NCI-H2029 treated with DMSO at 0.1 percent for 48 hours (cell line): ENCODE measurements at regions not wholly inside any gene's neighbourhood (a gene's known extent, or its start where the extent isn't known, plus 50 kb on each side); places are given as distances from the start of the nearest gene placed in this dataset.

Experiments used
- DNase-seq: peaks from one replicate; lab custom pipeline; 2025; lab: John Stamatoyannopoulos, UW

DNA sequence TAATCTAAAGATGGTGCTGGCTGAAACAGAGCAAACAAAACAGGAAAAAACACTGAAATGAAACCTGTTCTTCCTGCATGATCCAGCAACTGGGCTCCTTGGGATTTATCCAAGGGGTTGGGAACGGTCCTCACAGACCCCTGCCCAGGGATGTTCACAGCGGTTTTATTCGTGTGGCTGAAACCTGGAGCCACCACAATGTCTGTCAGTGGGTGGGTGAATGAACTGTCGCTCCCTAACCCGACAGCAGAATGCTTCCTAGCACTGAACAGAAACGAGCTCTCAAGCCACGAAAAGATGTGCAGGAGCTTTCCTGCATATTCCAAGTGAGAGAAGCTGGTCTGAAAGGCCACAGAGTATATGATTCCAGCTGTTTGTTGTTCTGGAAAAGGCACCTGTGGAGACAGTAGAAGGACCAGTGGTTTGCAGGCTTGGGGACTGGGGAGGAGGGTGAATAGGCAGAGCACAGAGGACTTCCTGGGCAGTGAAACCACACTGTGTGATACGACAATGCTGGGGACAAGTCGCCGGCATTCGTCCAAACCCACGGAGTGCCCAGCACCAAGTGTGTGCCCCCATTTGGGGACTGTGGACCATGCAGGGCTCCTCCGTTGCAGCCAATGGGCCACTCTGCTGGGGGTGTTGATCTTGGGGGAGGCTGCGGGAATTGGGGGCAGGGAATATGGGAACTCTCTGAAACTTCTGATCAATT lies 73.9 kb downstream of the TEX29 start:
- DNase-seq: no peak

DNA sequence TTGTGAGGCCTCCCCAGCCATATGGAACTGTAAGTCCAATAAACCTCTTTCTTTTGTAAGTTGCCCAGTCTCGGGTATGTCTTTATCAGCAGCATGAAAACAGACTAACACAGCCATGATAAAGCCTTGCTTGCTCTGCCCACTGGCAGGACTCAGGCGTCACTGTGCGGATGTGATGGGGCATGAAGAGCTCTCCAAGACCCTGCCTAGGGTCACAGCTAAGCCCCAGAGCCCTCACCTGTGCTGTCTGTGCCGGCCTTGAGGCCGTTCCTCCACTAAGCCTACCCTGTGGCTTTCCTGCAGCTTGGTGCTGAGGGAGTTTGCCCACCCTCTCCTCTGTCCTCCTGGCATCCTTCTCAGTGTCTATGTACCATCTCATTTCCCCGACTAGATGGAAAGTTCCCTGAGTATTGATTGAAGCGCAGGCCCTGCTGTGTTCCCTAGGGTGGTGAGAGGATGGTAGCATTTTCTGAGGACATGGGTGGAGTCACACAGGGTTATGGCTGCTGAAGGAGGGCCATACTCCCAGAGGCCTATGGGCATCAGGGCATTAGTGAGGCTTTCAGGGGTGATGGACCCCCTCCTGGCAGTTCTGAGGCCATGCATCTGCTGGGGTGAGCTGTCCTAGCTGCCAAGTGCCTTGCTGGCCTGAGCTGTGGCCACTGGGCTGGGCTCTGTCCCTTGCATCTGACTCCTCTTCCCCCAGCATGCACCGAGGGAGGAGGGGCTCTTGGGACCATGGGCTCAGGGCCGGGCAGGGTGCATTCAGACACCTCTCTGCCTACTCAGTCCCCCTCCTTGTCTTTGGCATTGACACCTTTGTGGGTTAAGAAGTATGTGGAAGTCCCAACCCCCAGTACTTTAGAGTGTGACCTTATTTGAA lies 75.3 kb downstream of the TEX29 start:
- DNase-seq: no peak

DNA sequence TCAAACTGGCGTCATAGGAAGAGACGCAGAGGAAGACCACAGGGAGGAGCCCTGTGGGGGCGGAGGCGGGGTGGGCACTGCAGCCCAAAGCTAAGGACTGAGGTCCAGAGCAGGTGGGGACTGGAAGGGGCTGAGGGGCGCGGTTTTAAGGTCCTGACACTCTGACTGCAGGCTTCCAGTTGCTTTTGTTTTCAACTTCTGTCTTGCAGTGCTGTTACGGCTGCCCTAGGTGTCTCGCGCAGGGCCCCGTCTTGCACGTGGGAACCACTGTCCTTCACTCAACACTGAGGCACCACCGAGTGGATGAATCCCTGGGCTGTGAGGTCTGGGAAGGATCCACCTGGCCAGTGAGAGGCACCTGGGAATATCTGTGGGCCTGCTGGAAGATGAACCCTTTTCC lies 76.0 kb downstream of the TEX29 start:
- DNase-seq: no peak

DNA sequence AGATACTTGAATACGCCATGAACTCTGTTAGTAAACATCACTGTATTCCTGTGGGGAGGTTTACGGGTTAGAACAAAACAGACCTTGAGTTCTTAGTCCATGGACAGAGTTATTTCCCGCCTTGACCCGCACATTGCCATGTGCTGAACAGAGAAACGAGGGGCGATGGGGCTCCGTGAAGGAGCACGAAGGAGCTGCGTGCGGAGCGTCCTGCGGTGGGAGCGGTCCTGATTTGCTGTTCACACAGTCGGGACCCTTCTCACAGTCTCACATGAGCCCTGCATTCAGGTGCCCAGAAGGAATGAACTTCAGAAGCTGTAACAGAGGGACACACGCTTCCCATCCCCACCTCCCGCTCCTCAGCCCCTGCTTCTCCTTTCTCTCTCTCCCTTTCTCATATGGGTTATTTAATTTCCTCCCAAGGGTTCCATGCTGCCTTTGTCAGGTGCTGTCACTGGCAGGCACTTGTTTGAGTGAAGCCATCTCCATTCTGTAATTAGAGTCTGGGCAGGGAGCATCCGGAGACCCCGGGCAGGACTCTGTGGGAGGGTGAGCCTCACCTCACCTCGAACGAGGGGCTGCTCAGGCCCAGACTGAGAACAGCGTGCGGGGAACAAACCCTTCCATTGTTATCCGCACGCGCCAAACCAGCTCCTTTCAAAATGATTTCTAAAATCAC lies 76.9 kb downstream of the TEX29 start:
- DNase-seq: no peak

DNA sequence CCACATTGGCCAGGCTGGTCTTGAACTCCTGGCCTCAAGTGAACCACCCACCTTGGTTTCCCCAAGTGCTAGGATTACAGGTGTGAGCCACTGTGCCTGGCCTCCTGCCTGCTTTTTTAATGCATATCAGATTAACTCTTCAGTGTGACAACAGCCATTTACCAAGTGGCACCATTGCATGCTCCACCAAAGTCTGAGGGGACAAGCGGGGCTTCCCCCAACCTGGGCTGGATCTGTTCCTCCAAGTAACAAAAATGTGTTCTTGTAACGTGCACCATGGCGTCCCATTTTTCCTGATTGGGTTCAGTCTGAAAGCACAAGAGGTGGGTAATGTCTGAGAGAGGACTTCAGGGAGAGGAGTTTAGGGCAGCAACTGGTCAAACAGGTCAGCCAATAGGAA lies 77.8 kb downstream of the TEX29 start:
- no peak for DNase-seq

DNA sequence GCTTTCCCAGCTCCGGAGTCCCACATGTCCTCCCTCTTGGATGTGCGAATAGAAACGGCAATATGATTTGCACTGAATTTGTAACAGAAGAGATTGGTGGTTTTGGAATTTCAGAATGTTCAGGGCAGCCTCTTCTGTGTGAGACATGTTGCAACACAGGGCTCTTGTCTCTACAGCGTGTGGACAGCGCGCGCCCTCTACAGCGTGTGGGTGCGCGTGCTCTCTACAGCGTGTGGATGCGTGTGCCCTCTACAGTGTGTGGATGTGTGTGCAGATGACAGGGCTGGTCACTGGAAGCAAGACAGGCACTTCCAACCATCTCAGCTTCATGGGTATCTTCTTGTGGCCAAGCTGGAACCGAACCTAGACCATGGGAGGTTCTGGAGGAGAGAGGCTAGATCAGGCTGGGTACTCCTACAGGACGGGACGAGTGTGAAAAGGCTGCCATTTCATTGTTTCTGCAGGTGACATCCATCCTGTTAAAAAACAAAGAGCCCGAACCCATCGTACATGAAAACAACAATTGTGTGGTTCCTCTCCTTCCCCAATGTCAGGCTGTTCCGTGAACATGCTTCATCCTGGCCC lies 78.4 kb downstream of the TEX29 start:
- no peak for DNase-seq

DNA sequence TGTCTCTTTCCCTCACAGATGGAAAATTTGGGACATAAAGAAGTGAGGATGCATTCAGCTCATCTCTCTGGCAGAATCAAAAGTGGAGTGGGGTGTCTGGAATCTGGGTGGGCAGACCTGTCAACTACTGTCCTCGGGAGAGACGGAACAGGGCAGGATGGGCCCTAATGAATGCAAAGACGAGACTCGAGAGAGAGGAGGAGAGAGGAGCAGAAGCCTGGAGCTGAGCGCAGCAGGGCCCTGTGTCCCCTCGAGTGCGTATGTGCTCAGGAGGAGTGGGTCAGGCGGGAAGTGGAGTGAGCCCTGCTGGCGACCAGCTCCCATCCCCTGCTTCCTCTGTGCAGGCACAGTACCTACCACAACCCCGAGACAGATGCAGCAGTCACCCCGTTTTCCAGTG lies 78.9 kb downstream of the TEX29 start:
- no peak for DNase-seq

DNA sequence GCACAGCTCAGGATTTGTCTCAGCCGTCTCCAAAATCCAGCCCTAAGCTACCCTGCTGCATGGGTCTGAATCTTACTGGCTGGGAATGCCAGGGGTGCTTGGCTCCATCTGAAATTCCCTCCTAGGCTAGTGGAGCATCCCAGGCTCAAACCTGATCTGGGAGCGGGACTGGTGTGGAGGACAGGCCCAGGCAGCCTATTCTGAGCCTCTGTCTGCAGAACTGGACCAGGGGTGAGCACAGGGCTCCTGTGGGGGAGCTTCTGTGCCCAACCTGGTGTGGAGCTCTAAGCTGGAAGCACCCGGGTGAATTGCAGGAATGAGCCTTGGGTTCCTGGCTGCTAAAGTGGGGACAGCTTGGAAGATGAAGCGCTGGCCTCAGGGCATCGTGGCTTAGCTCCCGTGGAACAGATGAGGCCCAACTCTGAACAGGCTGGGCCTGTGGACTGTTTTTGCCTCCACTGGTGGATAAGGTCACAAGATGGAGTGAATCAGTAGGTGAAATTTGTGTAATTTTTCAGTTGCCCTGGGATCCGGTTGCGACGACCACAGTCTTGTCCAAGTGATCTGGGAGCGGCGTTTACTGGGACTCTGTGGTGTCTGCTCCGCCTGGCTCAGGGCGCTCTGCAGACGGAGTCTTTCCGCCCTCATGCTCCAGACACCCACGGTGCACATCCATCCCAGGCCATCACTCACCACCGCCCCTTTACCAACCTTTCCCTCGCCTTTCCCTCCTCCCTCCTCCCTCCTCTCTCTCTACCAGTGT lies 79.5 kb downstream of the TEX29 start:
- DNase-seq: no peak

DNA sequence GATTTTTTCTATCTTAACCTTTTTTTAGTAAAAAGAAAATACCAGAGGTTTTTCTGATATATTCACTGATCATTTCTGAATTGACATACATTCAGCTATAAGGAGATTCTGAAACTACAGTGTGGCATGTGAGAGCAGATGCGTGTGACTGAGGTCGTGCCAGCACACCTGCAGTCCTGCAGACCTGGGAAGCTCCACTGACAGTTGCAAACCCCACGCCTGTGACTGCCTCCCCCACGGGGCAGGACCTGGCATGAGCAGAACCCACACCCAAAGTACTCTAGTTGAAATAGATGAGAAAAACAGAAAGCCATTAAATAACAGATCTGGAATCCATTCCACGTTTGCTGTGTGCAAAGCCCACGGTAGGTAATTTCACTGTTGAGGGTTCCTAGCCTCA lies 80.7 kb downstream of the TEX29 start:
- DNase-seq: no peak

DNA sequence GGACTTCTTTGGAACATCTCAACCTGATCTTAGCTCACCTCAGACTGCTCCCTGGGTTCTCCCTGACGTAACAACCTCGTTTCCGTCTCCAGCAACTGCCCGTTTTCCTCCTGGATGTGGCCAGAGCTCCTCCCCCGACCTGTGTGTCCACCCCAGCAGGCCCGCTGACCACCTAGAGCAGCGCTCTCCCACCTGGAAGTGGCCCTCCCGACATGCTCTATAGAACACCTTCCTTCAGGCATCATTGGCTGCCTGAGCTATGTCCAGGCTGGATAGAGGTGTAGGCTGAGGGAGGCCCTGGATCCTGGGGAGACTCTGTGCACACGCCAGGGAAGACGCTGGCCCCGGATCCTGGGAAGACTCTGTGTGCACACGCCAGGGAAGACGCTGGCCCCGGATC lies 81.3 kb downstream of the TEX29 start:
- DNase-seq: no peak

DNA sequence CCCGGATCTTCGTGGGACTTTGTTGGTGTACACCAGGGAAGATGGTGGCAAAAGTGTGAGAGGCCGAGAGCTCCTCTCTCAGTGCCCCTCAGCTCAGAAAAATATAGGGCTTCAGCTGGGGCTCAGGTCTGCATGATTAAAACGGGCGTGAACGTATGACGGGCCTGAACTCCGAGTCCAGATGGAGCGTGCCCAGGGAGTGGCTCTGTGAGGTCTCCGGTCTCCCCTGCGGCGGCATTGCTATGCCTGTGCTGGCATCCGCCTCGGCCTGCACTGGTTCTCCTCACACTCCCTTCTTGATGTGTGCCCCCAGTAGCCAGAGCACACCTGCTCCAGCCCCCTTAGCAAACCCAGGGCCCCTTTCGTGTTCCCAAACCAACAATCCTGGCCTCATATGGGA lies 82.0 kb downstream of the TEX29 start:
- DNase-seq: no peak

DNA sequence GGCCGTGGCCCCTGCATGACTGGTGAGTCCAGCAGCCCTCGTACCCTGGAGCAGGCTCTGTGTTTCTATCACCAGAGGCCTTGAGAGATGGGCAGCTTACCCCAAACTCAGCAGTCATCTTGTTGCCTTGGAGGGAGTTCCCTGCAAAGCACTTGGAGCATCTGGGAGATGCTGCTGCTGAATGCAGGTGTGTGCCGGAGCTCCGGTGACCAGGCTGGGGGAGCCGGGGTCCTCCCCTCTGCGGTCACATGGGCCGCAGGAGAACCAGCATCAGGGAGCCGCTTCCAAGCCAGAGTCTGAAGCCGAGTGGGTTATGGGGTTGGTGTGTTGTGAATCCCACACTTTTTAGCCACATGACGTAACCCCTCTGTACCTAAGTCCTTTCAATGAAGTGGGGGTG lies 82.8 kb downstream of the TEX29 start:
- no peak for DNase-seq

DNA sequence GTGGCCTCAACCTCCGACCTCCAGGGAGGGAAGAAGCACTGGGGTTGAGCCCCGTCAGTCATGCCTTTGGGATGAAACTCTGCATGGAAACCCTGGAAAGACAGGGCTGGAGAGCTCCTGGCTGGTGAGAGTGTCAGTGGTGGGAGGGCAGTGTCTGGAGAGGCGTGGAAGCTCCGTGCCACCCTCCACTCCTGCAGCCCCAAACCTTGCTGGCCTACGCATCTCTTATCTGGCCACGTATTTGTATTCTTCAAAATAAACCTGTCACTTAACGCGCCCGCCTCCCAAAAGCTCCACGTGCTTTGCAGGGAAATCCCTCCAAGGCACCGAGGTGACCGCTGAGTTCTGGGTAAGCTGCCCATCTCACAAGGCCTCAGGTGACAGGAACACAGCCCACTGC lies 84.3 kb downstream of the TEX29 start:
- no peak for DNase-seq

DNA sequence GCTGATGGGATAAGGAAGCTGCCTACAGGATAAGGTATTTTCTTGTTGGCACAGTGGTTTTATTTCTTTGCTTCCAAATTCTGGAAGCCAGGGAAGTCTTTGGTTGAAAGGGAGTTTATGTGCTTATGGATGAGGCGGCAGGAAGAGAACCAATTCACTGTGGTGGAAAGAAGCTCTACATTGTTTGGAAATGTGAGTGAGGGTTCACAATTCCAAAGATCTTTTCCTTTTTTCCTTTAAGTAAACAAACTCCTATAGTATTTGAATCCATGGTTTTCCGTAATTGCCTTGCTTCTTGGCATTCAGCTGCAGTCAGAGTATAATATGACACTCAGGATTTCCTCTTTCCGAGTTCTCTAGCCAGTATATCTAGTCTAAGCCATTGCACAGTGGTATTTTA lies 86.2 kb downstream of the TEX29 start:
- no peak for DNase-seq

DNA sequence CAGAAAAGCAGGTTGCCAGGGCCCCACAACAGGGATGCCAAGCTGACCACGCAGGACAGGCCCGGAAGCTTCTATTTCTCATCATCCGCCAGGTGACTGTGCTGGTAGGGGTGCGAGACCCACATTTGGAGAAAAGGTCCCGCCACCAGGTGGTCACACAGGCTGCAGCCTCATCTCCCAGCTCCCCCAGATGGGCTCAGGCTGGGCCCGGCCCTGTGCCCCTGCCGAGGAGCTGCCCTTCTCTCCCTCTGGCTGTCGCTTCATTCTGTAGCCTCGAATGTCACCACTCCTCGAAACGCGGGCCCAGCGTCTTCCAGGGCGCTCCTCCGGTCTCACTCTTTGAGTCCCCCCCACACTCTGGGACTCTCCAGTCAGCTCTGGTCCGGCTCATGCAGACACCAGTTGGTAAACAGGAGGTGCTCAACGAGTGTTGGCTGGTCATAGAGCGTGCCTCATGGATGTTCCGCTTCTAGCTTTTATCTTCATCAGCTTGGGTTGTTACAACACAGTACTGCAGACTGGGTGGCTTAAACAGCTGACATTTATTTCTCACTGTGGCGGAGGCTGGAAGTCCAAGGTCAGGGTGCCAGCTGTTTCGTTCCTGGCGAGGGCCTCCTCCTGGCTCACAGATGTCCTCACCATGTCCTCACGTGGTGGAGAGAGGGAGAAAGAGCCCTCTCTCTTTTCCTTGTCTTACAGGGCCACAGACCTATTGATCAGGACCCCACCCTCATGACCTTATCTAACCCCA lies 87.1 kb downstream of the TEX29 start:
- DNase-seq: no peak

DNA sequence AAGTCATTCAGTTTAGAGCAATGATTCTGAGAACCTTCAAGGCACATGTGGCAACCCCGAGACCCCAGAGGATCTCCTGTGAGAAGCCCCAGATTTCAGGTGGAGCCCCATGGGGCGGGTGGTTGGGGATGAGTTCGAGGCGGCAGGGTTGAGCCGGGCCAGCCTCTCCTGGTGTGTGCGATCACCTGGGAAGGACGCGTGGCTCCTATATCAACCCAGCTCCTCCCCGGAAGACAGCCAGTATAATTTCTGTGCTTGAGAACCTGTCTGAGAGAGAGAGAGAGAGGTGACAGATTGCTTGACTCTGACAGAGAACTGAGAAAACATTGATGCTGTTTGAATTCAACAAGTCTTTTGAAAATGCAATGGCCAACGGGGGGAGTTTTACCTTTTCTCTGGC lies 89.0 kb downstream of the TEX29 start:
- no peak for DNase-seq

DNA sequence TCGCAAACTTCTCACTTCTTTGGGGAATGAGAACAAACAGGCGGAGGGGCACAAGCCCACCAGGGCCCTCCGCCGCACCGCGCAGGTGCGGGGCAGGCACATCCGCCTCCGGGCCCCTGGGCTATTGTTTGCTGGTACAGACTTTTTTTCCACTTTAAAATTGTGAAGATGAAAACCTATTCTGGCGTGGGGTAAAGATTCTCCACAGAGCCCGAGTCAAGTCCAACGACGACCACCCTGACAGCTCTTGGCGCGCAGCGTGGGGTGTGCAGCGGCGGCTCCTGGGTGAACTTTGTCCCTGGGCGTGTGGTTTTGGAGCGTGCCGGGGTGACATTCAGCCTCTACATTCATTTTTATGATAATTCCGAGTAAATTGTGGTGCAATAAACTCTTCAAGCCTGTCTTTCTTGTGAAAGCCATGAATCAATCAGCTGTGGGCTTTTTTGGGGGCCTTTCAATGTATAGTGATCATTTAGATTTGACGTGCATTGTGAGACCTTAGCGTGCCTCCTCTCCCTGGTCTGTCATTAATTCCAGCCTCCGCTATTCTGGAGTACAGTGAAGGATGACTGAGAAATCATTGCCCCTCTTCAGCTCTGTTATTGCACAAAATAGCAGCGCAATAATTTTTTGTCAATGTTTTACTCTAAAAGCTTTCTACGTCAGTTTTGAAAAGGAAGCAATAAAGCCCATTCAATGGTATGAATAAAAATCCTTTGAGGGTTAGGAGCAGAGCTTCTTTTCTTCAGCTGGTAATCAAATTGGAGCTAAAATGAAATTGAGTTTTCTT lies 90.0 kb downstream of the TEX29 start:
- no peak for DNase-seq

DNA sequence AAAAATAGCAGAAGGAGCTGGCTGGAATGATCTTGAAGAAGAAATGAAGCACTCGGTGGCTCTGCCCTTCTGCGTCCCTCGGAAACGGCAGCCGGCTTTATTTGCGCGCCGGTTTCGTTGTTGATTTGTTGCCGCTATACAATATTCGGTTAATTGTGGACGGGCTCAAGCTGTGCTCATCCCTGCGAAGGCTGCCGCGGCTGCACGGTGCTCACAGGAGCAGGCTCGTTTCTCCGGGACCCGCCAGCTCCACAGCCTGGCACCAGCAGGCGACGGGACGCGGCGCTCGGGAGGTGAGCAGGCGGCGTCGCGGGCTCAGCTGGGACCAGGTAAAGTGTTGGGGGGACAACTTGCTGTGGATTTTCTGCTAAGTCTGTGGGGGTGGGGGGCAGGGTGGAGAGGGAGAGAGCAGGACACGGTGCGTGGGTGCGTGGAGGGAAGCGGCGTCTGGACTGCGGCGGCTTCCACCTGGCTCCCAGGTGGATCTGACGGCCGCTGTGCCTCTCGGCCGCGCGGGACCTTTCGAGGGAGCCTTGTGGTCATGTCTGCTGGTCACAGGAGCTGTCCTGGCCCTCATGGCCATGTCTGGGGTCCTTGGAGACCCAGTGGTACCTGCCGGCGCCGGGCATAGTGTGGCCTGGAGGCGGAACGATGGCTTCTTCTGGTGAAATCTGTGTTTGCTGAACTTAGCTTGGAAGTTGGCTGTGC lies 90.9 kb downstream of the TEX29 start:
- no peak for DNase-seq

DNA sequence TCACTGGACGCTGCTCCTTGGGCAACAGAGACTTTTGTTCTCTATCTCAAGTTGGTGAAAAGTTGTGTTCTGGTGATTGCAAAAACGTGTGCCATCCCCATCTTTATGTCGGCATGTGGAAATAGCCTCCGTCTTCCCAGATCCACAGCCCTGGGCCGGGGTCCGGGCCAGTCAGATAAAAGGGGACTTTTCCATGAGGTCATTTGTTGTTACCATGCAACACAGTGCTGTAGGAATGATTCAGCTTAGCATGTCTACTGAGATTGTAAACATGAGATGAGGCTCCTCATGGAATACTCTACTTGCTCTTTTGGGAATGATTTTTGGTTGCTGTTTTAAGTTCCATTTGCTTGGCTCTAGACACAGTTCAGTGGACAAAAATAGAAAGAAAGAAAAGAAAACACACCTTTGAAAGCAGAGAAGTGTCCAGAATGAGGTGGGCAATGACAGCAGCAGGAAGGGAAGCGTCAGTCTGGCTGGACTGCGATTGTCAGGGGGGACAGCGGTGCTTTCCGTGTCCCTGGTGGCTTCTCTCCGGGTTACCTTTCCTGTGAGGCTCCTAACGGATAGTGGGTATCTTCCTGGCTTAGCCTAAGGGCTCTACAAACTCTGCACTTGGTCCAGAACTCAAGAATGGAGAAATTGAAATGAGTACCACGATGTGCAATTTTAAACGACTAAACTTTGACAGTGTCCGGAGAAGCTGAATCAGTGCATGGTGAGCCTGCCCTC lies 91.6 kb downstream of the TEX29 start:
- DNase-seq: no peak
